ENCODE measurements at regions not wholly inside any gene's neighbourhood (a gene's known extent, or its start where the extent isn't known, plus 50 kb on each side); places are given as distances from the start of the nearest gene placed in this dataset.

DNA sequence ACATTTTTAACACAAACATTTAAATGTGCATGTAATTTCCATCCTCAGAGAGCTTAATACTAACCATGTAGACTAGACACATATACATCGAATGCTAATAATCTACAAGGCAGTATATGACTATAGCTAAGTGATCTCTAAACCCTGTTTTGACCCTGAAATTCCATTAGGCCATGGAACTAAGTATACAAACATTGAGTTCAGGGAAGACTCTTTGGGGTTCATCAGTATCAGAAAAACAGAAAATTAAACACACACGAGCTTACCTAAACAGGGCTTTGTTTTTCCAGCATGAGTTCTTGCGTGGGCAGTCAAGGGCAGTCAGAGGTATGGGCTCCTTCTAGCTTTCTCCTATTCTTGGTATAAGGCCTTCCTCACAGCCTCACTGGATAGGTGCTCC, 106.0 kb upstream of the COPS8 start (continued):
- TF ChIP-seq, protein P1, sequence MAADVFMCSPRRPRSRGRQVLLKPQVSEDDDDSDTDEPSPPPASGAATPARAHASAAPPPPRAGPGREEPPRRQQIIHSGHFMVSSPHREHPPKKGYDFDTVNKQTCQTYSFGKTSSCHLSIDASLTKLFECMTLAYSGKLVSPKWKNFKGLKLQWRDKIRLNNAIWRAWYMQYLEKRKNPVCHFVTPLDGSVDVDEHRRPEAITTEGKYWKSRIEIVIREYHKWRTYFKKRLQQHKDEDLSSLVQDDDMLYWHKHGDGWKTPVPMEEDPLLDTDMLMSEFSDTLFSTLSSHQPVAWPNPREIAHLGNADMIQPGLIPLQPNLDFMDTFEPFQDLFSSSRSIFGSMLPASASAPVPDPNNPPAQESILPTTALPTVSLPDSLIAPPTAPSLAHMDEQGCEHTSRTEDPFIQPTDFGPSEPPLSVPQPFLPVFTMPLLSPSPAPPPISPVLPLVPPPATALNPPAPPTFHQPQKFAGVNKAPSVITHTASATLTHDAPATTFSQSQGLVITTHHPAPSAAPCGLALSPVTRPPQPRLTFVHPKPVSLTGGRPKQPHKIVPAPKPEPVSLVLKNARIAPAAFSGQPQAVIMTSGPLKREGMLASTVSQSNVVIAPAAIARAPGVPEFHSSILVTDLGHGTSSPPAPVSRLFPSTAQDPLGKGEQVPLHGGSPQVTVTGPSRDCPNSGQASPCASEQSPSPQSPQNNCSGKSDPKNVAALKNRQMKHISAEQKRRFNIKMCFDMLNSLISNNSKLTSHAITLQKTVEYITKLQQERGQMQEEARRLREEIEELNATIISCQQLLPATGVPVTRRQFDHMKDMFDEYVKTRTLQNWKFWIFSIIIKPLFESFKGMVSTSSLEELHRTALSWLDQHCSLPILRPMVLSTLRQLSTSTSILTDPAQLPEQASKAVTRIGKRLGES (CRISPR knock-in tag; IDR thresholded peaks at IDR 0.05; ENCODE audit: borderline replicate concordance), result no peak
- no peak for TF ChIP-seq SIN3B (IDR thresholded peaks at IDR 0.05; ENCODE audit: low read length)
- TF ChIP-seq FOSL2 (CRISPR knock-in tag; IDR thresholded peaks at IDR 0.05), result no peak
- TF ChIP-seq, protein P2, sequence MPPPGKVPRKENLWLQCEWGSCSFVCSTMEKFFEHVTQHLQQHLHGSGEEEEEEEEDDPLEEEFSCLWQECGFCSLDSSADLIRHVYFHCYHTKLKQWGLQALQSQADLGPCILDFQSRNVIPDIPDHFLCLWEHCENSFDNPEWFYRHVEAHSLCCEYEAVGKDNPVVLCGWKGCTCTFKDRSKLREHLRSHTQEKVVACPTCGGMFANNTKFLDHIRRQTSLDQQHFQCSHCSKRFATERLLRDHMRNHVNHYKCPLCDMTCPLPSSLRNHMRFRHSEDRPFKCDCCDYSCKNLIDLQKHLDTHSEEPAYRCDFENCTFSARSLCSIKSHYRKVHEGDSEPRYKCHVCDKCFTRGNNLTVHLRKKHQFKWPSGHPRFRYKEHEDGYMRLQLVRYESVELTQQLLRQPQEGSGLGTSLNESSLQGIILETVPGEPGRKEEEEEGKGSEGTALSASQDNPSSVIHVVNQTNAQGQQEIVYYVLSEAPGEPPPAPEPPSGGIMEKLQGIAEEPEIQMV (CRISPR knock-in tag; IDR thresholded peaks at IDR 0.05; ENCODE audit: low read depth), result no peak
- no peak for TF ChIP-seq ISX (CRISPR knock-in tag; conservative IDR thresholded peaks at IDR 0.05)
- TF ChIP-seq, protein P3, sequence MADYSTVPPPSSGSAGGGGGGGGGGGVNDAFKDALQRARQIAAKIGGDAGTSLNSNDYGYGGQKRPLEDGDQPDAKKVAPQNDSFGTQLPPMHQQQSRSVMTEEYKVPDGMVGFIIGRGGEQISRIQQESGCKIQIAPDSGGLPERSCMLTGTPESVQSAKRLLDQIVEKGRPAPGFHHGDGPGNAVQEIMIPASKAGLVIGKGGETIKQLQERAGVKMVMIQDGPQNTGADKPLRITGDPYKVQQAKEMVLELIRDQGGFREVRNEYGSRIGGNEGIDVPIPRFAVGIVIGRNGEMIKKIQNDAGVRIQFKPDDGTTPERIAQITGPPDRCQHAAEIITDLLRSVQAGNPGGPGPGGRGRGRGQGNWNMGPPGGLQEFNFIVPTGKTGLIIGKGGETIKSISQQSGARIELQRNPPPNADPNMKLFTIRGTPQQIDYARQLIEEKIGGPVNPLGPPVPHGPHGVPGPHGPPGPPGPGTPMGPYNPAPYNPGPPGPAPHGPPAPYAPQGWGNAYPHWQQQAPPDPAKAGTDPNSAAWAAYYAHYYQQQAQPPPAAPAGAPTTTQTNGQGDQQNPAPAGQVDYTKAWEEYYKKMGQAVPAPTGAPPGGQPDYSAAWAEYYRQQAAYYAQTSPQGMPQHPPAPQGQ (CRISPR knock-in tag; IDR thresholded peaks at IDR 0.05; ENCODE audit: borderline replicate concordance), result no peak
- TF ChIP-seq ZNF772 (CRISPR knock-in tag; IDR thresholded peaks at IDR 0.05), result no peak
- TF ChIP-seq NR2F1 (CRISPR knock-in tag; IDR thresholded peaks at IDR 0.05), result peak; percentile 30 to 41; a peak in 2 of 4 replicates
- 0 out of 2 replicates have a peak, but pooled peaks have one; percentile 41 for TF ChIP-seq ZFP36L1 (CRISPR knock-in tag; IDR thresholded peaks at IDR 0.05)
- no peak for TF ChIP-seq SOX6 (IDR thresholded peaks at IDR 0.05)
- peak; percentile 31; the same call in 1 of the 2 replicates for TF ChIP-seq SOX6 (CRISPR knock-in tag; IDR thresholded peaks at IDR 0.05)
- TF ChIP-seq SMARCE1 (IDR thresholded peaks at IDR 0.05; ENCODE audit: borderline replicate concordance), result no peak
- TF ChIP-seq ZNF264 (CRISPR knock-in tag; IDR thresholded peaks at IDR 0.05), result no peak
- TF ChIP-seq TEAD3 (CRISPR knock-in tag; optimal IDR thresholded peaks at IDR 0.05; ENCODE audit: borderline replicate concordance), result peak; percentile 25
- no peak for TF ChIP-seq NR1H2 (CRISPR knock-in tag; IDR thresholded peaks at IDR 0.05; ENCODE audit: borderline replicate concordance, low read depth)
- no peak for TF ChIP-seq ATF1 (CRISPR knock-in tag; IDR thresholded peaks at IDR 0.05)
- TF ChIP-seq HMG20A (CRISPR knock-in tag; IDR thresholded peaks at IDR 0.05; ENCODE audit: borderline replicate concordance), result peak; percentile 52; the same call in 1 of the 2 replicates
- TF ChIP-seq ZNF549 (CRISPR knock-in tag; IDR thresholded peaks at IDR 0.05), result no peak
- TF ChIP-seq NR2F6 (IDR thresholded peaks at IDR 0.05), result no peak
- TF ChIP-seq NR2F6 (CRISPR knock-in tag; IDR thresholded peaks at IDR 0.05), result peak; percentile 32; the same call in 1 of the 2 replicates
- TF ChIP-seq FOXP1 (IDR thresholded peaks at IDR 0.05), result no peak
- 0 out of 2 replicates have a peak, but pooled peaks have one; percentile 46 for TF ChIP-seq FOXP1 (CRISPR knock-in tag; IDR thresholded peaks at IDR 0.05)
- TF ChIP-seq SOX13 (IDR thresholded peaks at IDR 0.05), result no peak
- peak in 1 of 2 experiments; percentile 12; a peak in 1 of 4 replicates for TF ChIP-seq SOX13 (CRISPR knock-in tag; conservative IDR thresholded peaks at IDR 0.05 in 1 of 2, IDR thresholded peaks at IDR 0.05 in 1 of 2)
- TF ChIP-seq, protein P4, sequence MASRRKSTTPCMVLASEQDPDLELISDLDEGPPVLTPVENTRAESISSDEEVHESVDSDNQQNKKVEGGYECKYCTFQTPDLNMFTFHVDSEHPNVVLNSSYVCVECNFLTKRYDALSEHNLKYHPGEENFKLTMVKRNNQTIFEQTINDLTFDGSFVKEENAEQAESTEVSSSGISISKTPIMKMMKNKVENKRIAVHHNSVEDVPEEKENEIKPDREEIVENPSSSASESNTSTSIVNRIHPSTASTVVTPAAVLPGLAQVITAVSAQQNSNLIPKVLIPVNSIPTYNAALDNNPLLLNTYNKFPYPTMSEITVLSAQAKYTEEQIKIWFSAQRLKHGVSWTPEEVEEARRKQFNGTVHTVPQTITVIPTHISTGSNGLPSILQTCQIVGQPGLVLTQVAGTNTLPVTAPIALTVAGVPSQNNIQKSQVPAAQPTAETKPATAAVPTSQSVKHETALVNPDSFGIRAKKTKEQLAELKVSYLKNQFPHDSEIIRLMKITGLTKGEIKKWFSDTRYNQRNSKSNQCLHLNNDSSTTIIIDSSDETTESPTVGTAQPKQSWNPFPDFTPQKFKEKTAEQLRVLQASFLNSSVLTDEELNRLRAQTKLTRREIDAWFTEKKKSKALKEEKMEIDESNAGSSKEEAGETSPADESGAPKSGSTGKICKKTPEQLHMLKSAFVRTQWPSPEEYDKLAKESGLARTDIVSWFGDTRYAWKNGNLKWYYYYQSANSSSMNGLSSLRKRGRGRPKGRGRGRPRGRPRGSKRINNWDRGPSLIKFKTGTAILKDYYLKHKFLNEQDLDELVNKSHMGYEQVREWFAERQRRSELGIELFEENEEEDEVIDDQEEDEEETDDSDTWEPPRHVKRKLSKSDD (CRISPR knock-in tag; IDR thresholded peaks at IDR 0.05; ENCODE audit: low read depth), result no peak
- peak; percentile 80 for TF ChIP-seq ZNF205 (CRISPR knock-in tag; IDR thresholded peaks at IDR 0.05)

Measured in HepG2 (cell line).